ENCODE measurements at regions not wholly inside any gene's neighbourhood (a gene's known extent, or its start where the extent isn't known, plus 50 kb on each side); places are given as distances from the start of the nearest gene placed in this dataset.
"Not testable (repeated sequence)": the region's sequence is repeated elsewhere in the genome, so short reads cannot be mapped to it uniquely, and the experiment has no call there.

GRCh38 chr1:228648647-228649383, 86.5 kb upstream of the RHOU start:
- WGBS, 2 donors, result 77 to 78% methylated on average over 16 of the region's 16 CpGs
- TF ChIP-seq POLR2A (IDR thresholded peaks at IDR 0.05), result no peak
- TF ChIP-seq CTCF (IDR thresholded peaks at IDR 0.05), result no peak
- no peak overlapping the region for H3K4me3 ChIP-seq (ENCODE audit: low read depth, poor library complexity, severe bottlenecking)
- intact Hi-C loops (cut with DNase I; ENCODE audit: low total_unique reads), result no loop called here
- no peak for DNase-seq (ENCODE audit: low spot score in 2 of 2)

GRCh38 chr1:228650141-228650540, 85.1 kb upstream of the RHOU start:
- H3K4me3 ChIP-seq (ENCODE audit: low read depth, poor library complexity, severe bottlenecking), result no peak overlapping the region
- no peak for TF ChIP-seq POLR2A (IDR thresholded peaks at IDR 0.05)
- no peak for DNase-seq (ENCODE audit: low spot score in 2 of 2)
- intact Hi-C loops (cut with DNase I; ENCODE audit: low total_unique reads), result no loop called here
- WGBS, 2 donors, result 51 to 60% methylated on average over 23 of the region's 23 CpGs

- intact Hi-C loops (cut with DNase I; ENCODE audit: low total_unique reads), result no loop called here
- DNase-seq (ENCODE audit: low spot score in 2 of 2), result no peak
- WGBS, 2 donors, result 71 to 85% methylated on average over 1 of the region's 1 CpG
- TF ChIP-seq CTCF (IDR thresholded peaks at IDR 0.05), result no peak
- no peak for TF ChIP-seq POLR2A (IDR thresholded peaks at IDR 0.05)
- no peak overlapping the region for H3K4me3 ChIP-seq (ENCODE audit: low read depth, poor library complexity, severe bottlenecking)
These were observed 84.3 kb upstream of the RHOU start for GRCh38 chr1:228650946-228651345.

- 86 to 93% methylated on average over 1 of the region's 1 CpG for WGBS, 2 donors
- no peak for DNase-seq (ENCODE audit: low spot score in 2 of 2)
- no peak for TF ChIP-seq CTCF (IDR thresholded peaks at IDR 0.05)
- TF ChIP-seq POLR2A (IDR thresholded peaks at IDR 0.05), result no peak
- H3K4me3 ChIP-seq (ENCODE audit: low read depth, poor library complexity, severe bottlenecking), result no peak overlapping the region
- intact Hi-C loops (cut with DNase I; ENCODE audit: low total_unique reads), result no loop called here
These were observed 83.2 kb upstream of the RHOU start for GRCh38 chr1:228652116-228652515.

- DNase-seq (ENCODE audit: low spot score in 2 of 2); intact Hi-C loops (cut with DNase I; ENCODE audit: low total_unique reads); H3K4me3 ChIP-seq (ENCODE audit: low read depth, poor library complexity, severe bottlenecking): not testable (repeated sequence)
- 90 to 93% methylated on average over 7 of the region's 7 CpGs for WGBS, 2 donors
These were observed 82.2 kb upstream of the RHOU start for GRCh38 chr1:228653057-228653456.

- no peak for DNase-seq (ENCODE audit: low spot score in 2 of 2)
- no peak overlapping the region for H3K4me3 ChIP-seq (ENCODE audit: low read depth, poor library complexity, severe bottlenecking)
- no peak for TF ChIP-seq POLR2A (IDR thresholded peaks at IDR 0.05)
- TF ChIP-seq CTCF (IDR thresholded peaks at IDR 0.05), result no peak
- WGBS, 2 donors, result 93 to 100% methylated on average over 1 of the region's 1 CpG
- intact Hi-C loops (cut with DNase I; ENCODE audit: low total_unique reads), result no loop called here
These were observed 81.5 kb upstream of the RHOU start for GRCh38 chr1:228653748-228654147.

- H3K4me3 ChIP-seq (ENCODE audit: low read depth, poor library complexity, severe bottlenecking), result no peak overlapping the region
- no peak for DNase-seq (ENCODE audit: low spot score in 2 of 2)
- 88% methylated on average over 3 of the region's 3 CpGs for WGBS, 2 donors
- intact Hi-C loops (cut with DNase I; ENCODE audit: low total_unique reads), result no loop called here
- no peak for TF ChIP-seq POLR2A (IDR thresholded peaks at IDR 0.05)
- TF ChIP-seq CTCF (IDR thresholded peaks at IDR 0.05), result no peak
These were observed 79.4 kb upstream of the RHOU start for GRCh38 chr1:228655796-228656394.

- intact Hi-C loops (cut with DNase I; ENCODE audit: low total_unique reads); H3K4me3 ChIP-seq (ENCODE audit: low read depth, poor library complexity, severe bottlenecking); DNase-seq (ENCODE audit: low spot score in 2 of 2): not testable (repeated sequence)
- WGBS, 2 donors, result 80 to 92% methylated on average over 5 of the region's 5 CpGs
These were observed 73.1 kb upstream of the RHOU start for GRCh38 chr1:228662007-228662689.

Data from lower leg skin (tissue), 4 donors.